PC-9 (cell line): ENCODE measurements at regions not wholly inside any gene's neighbourhood (a gene's known extent, or its start where the extent isn't known, plus 50 kb on each side); places are given as distances from the start of the nearest gene placed in this dataset.

Experiments
- EZH2 ChIP-seq: fragments of 200-600 bp; sonication (generic); IDR thresholded peaks from 2 replicates; pipeline ENCODE4 v1.8.0; 2017; ENCODE audit warnings: antibody characterized with exemption, low read depth
- TF ChIP-seq, protein P1 (sequence below): fragments of 200-600 bp; sonication (generic); conservative IDR thresholded peaks from 2 replicates; pipeline ENCODE4 v1.6.1; 2017; ENCODE audit warnings: mixed run types, antibody characterized with exemption, mild to moderate bottlenecking, moderate library complexity

DNA sequence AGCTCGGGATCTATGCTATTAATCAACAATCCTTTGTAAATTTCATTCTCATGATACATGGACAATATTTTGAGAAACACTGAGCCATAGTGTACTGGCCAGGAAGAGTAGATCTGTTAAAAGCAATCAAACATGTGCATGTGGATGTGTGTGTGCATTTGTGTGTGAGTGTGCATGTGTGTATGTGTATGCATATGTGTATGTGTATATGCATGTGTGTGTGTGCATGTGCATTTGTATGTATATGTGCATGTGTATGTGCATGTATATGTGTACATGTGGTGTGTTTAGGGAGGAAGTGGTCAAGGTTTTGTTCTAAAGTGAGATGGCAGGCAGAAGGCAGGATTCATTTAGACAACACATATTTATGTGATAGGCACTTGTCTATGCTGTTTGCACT lies 623.8 kb downstream of the ADCYAP1 start:
- TF ChIP-seq, protein P1, sequence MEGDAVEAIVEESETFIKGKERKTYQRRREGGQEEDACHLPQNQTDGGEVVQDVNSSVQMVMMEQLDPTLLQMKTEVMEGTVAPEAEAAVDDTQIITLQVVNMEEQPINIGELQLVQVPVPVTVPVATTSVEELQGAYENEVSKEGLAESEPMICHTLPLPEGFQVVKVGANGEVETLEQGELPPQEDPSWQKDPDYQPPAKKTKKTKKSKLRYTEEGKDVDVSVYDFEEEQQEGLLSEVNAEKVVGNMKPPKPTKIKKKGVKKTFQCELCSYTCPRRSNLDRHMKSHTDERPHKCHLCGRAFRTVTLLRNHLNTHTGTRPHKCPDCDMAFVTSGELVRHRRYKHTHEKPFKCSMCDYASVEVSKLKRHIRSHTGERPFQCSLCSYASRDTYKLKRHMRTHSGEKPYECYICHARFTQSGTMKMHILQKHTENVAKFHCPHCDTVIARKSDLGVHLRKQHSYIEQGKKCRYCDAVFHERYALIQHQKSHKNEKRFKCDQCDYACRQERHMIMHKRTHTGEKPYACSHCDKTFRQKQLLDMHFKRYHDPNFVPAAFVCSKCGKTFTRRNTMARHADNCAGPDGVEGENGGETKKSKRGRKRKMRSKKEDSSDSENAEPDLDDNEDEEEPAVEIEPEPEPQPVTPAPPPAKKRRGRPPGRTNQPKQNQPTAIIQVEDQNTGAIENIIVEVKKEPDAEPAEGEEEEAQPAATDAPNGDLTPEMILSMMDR: no peak
- no peak for TF ChIP-seq EZH2
